ENCODE measurements at regions not wholly inside any gene's neighbourhood (a gene's known extent, or its start where the extent isn't known, plus 50 kb on each side); places are given as distances from the start of the nearest gene placed in this dataset.
"Not testable (repeated sequence)": the region's sequence is repeated elsewhere in the genome, so short reads cannot be mapped to it uniquely, and the experiment has no call there.

GRCh38 chr1:96587222-96587621 lies 134.4 kb upstream of the PTBP2 start:
- Histone ChIP-seq H3K9me3 (no peaks in the 10 kb centered on the region), H3K4me3 (no peak overlapping the region), H3K27ac (no peak overlapping the region), H3K4me1 (peaks cover 0 to 15% (median 0%) of the 10 kb centered on the region in 3 donors), H3K27me3 (no peaks in the 10 kb centered on the region), H3K36me3 (no peaks in the 10 kb centered on the region)
- 86% methylated on average over 4 of the region's 4 CpGs for WGBS, 2 donors (ENCODE audit: low coverage in 1 of 2)
- TF ChIP-seq CTCF (IDR thresholded peaks at IDR 0.05) (no peak), POLR2AphosphoS5 (IDR thresholded peaks at IDR 0.05) (no peak), POLR2A (IDR thresholded peaks at IDR 0.05) (no peak), EP300 (IDR thresholded peaks at IDR 0.05) (no peak)
- ATAC-seq, result no peak

- Histone ChIP-seq H3K9me3 (no peaks in the 10 kb centered on the region), H3K4me1 (peaks cover 0 to 15% (median 0%) of the 10 kb centered on the region in 3 donors), H3K27me3 (no peaks in the 10 kb centered on the region), H3K27ac (peak overlapping the region in 1 of 4 donors; percentile 38), H3K36me3 (no peaks in the 10 kb centered on the region), H3K4me3 (no peak overlapping the region)
- TF ChIP-seq POLR2AphosphoS5 (IDR thresholded peaks at IDR 0.05), result no peak
- no peak for TF ChIP-seq CTCF (IDR thresholded peaks at IDR 0.05)
- no peak for TF ChIP-seq EP300 (IDR thresholded peaks at IDR 0.05)
- TF ChIP-seq POLR2A (IDR thresholded peaks at IDR 0.05), result no peak
- 0 to 7% methylated on average over 1 of the region's 1 CpG for WGBS, 2 donors (ENCODE audit: low coverage in 1 of 2)
- ATAC-seq, result no peak
Observed at GRCh38 chr1:96588416-96588995, 133.1 kb upstream of the PTBP2 start.

- ATAC-seq, H3K27me3 ChIP-seq, H3K4me3 ChIP-seq, H3K27ac ChIP-seq, H3K9me3 ChIP-seq, H3K36me3 ChIP-seq: not testable (repeated sequence)
- H3K4me1 ChIP-seq, result peaks cover 5 to 30% (median 5%) of the 10 kb centered on the region in 3 donors
- WGBS, 2 donors (ENCODE audit: low coverage in 1 of 2), result 85 to 90% methylated on average over 2 of the region's 2 CpGs
Observed at GRCh38 chr1:96595530-96595929, 126.1 kb upstream of the PTBP2 start.

- H3K27me3 ChIP-seq, result no peaks in the 10 kb centered on the region
- ATAC-seq, result no peak
- H3K4me3 ChIP-seq, result no peak overlapping the region
- 58 to 67% methylated on average over 4 of the region's 4 CpGs for WGBS, 2 donors (ENCODE audit: low coverage in 1 of 2)
- no peak overlapping the region for H3K27ac ChIP-seq
- no peaks in the 10 kb centered on the region for H3K36me3 ChIP-seq
- no peak for TF ChIP-seq EP300 (IDR thresholded peaks at IDR 0.05)
- no peak for TF ChIP-seq POLR2AphosphoS5 (IDR thresholded peaks at IDR 0.05)
- no peak for TF ChIP-seq POLR2A (IDR thresholded peaks at IDR 0.05)
- peak in 1 of 4 experiments; percentile 29 for TF ChIP-seq CTCF (IDR thresholded peaks at IDR 0.05)
- no peaks in the 10 kb centered on the region for H3K9me3 ChIP-seq
- H3K4me1 ChIP-seq, result peaks cover 5 to 30% (median 5%) of the 10 kb centered on the region in 3 donors
Observed at GRCh38 chr1:96596226-96596922, 125.2 kb upstream of the PTBP2 start.

- H3K36me3 ChIP-seq, result no peaks in the 10 kb centered on the region
- no peak for ATAC-seq
- no peaks in the 10 kb centered on the region for H3K9me3 ChIP-seq
- H3K27me3 ChIP-seq, result no peaks in the 10 kb centered on the region
- H3K27ac ChIP-seq, result peak overlapping the region in 1 of 4 donors; percentile 60
- H3K4me3 ChIP-seq, result no peak overlapping the region
- 27 to 48% methylated on average over 1 of the region's 1 CpG for WGBS, 2 donors (ENCODE audit: low coverage in 1 of 2)
- H3K4me1 ChIP-seq, result peaks cover 5 to 30% (median 5%) of the 10 kb centered on the region in 3 donors
- TF ChIP-seq EP300 (IDR thresholded peaks at IDR 0.05) (no peak), POLR2AphosphoS5 (IDR thresholded peaks at IDR 0.05) (no peak), CTCF (IDR thresholded peaks at IDR 0.05) (no peak), POLR2A (IDR thresholded peaks at IDR 0.05) (no peak)
Observed at GRCh38 chr1:96597218-96597617, 124.4 kb upstream of the PTBP2 start.
